SK-N-MC (cell line): ENCODE measurements at regions not wholly inside any gene's neighbourhood (a gene's known extent, or its start where the extent isn't known, plus 50 kb on each side); places are given as distances from the start of the nearest gene placed in this dataset.

Experiments used
- DNase-seq: peaks from one replicate; pipeline ENCODE4 v3.0.0-alpha.2; 2011; ENCODE audit warnings: low read depth, low spot score
- H3K27ac ChIP-seq: fragments of 200-600 bp; sonication (generic); 2 replicates; pipeline ENCODE4 v1.5.1; 2016; ENCODE audit warnings: mixed run types
- H3K36me3 ChIP-seq: fragments of 200-600 bp; sonication (generic); 2 replicates; pipeline ENCODE4 v1.6.1; 2017; ENCODE audit warnings: antibody characterized with exemption, low read length, mixed read lengths; ENCODE audit not compliant: insufficient read depth
- H3K4me3 ChIP-seq: fragments of 200-600 bp; sonication (generic); 2 replicates; pipeline ENCODE4 v1.5.1; 2016
- H3K9ac ChIP-seq: fragments of 200-600 bp; sonication (generic); 2 replicates; pipeline ENCODE4 v1.8.0; 2017; ENCODE audit warnings: mixed run types, mixed read lengths; ENCODE audit not compliant: insufficient read length
- H3K9me3 ChIP-seq: fragments of 200-600 bp; sonication (generic); 2 replicates; pipeline ENCODE4 v1.6.1; 2017; ENCODE audit warnings: low read depth, mild to moderate bottlenecking, antibody characterized with exemption, low read length, moderate library complexity, mixed read lengths
- EZH2 ChIP-seq: fragments of 200-600 bp; sonication (generic); IDR thresholded peaks from one replicate; pipeline ENCODE4 v1.6.1; 2017; ENCODE audit warnings: antibody characterized with exemption
- FOXP2 ChIP-seq: optimal IDR thresholded peaks from 2 replicates; pipeline ENCODE3; 2011; ENCODE audit warnings: mild to moderate bottlenecking, moderate library complexity; ENCODE audit not compliant: insufficient read depth; ENCODE audit errors: extremely low read length, control extremely low read depth
- POLR2AphosphoS5 ChIP-seq: IDR thresholded peaks from 2 replicates; pipeline ENCODE4 v1.6.1; 2012; ENCODE audit warnings: mild to moderate bottlenecking, low read depth, low read length, borderline replicate concordance

DNA sequence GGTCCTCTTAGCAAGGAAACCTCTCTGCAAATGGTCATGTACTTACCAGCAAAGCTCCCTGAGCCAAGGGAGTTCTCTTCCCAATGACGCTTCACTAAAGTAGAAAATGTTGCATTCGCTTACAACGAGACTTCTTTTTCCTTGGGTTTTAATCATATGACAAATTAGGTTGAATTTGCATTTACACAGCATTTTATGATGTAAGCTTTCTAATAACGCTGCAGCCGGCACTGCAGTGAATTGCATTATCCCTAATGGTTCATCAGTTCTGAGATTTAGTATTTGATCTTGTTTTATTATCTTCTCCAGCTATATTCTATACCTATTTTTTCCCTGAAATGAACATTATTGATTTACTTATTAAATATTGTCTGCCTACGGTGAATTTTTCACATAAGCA lies 339.3 kb upstream of the PFKP start:
- Histone ChIP-seq H3K9me3 (no peaks in the 10 kb centered on the region), H3K36me3 (no peaks in the 10 kb centered on the region), H3K27ac (no peak overlapping the region), H3K9ac (no peak overlapping the region), H3K4me3 (no peak overlapping the region)
- DNase-seq, result no peak
- TF ChIP-seq FOXP2, result no peak
- TF ChIP-seq EZH2, result no peak
- TF ChIP-seq POLR2AphosphoS5, result no peak

DNA sequence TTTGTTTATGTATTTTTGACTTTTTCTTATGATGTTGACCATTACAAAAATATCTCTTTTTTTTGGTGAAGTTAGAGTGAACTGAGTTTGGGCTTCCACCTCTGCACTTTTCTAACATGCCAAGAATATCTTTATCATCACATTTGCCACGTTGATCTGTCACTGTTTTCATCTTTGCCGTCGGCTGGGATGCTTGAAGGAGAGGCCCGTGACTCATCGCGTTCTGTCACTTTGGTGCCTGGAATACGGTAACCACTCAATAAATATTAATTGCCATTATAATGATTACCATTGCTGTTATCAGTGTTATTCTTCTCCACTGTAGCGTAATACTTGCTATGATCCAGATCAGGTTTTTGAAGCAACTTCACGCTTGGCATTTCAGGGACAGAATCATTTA lies 350.8 kb upstream of the PFKP start:
- Histone ChIP-seq H3K9me3 (no peaks in the 10 kb centered on the region), H3K36me3 (no peaks in the 10 kb centered on the region), H3K4me3 (no peak overlapping the region), H3K9ac (no peak overlapping the region), H3K27ac (no peak overlapping the region)
- no peak for DNase-seq
- no peak for TF ChIP-seq EZH2

DNA sequence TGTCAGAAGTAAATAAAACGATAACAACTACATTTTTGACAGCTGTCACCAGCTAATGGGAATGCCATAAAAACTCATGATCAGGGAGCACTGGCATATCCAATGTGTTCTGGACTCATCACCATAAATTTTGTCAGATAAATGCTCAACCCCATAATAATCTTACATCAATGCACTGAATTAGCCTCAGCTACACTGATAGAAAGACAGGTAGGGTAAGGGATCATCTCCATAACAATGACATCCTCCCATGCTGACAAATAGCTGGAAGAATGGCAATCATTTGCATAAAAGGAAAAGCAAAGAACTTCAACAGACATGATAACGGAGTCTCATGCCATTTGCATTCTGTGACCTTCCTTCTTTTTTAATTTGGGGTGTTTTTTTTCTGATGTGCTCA lies 352.8 kb upstream of the PFKP start:
- no peak overlapping the region for H3K9ac ChIP-seq
- H3K4me3 ChIP-seq, result no peak overlapping the region
- no peak for TF ChIP-seq POLR2AphosphoS5
- no peak for TF ChIP-seq FOXP2
- no peak for TF ChIP-seq EZH2
- no peaks in the 10 kb centered on the region for H3K9me3 ChIP-seq
- H3K27ac ChIP-seq, result no peak overlapping the region
- no peak for DNase-seq
- no peaks in the 10 kb centered on the region for H3K36me3 ChIP-seq

DNA sequence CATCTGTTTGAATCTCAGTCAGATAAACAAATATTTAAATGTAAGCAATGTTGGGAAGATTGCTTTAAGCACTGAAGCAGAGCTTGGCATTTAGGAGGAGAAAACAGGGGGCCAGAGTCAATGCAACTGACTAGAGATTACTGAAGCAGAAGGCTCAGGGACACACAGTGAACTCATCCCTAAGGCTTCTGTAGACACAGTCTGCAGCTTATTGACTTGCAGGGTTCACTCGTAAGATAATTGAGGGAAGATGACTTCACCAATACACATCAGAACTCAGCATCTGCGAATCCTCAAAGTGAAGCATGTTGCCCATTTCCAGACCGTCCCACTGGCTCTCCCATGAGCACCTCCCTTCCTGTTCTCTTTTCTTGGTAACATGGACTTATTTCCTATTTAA lies 363.4 kb upstream of the PFKP start:
- Histone ChIP-seq H3K36me3 (no peaks in the 10 kb centered on the region), H3K9me3 (no peaks in the 10 kb centered on the region), H3K27ac (no peak overlapping the region), H3K4me3 (no peak overlapping the region), H3K9ac (no peak overlapping the region)
- no peak for TF ChIP-seq POLR2AphosphoS5
- TF ChIP-seq FOXP2, result no peak
- TF ChIP-seq EZH2, result no peak
- DNase-seq, result no peak

DNA sequence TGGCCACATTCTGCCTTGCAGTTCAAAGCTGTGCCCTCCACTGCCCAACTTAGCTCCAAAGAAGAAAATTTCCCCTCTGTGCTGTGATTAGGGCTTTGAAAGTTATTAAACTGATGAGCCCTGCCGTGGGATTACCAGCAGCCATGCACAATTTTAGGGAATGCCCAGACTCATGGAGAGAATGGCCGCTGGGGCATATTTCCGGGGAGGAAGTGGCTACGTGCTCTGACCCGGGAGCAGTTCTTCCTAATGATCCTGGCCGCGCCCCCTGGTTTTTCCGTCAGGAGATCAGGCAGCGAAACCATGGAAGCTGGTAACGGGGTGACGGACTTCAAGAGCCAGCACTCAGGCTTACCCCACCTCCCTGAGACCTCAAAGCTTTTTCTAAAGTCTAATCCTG lies 365.5 kb upstream of the PFKP start:
- H3K9me3 ChIP-seq, result no peaks in the 10 kb centered on the region
- no peaks in the 10 kb centered on the region for H3K36me3 ChIP-seq
- no peak for DNase-seq
- H3K4me3 ChIP-seq, result no peak overlapping the region
- H3K27ac ChIP-seq, result no peak overlapping the region
- no peak for TF ChIP-seq POLR2AphosphoS5
- TF ChIP-seq FOXP2, result no peak
- no peak overlapping the region for H3K9ac ChIP-seq

DNA sequence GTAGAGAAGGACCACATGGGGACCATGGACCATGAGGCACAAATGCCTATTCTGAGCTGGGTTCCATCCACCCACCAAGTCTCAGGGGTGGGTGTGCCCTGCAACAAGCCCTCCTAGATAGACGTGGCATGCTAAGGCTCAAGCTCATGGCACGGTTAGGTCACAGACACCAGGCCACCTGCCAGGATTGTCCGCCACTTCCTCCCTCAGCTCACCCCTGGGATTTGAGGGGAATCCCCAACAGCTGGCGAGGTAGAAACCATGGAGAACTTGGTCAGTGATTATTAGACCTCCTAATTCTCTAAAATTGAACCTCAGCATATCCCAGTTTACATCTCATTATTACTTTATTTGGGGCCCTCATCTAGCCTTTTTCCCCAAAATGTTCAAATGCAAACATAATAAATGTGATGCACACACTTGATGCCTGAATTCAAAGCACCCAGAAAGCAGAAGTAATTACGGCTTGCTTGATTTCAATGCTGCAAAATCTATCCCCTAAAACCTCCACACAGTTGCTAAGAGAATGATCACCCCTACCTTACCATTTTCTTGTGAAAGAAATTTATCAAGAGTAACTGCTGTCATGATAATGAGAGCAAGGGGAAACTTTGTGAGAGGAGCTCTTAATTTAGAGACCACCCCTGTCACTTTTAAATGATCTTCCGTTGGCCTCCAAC lies 366.6 kb upstream of the PFKP start:
- DNase-seq, result no peak
- no peak overlapping the region for H3K4me3 ChIP-seq
- TF ChIP-seq FOXP2, result no peak
- no peak for TF ChIP-seq POLR2AphosphoS5
- TF ChIP-seq EZH2, result no peak

DNA sequence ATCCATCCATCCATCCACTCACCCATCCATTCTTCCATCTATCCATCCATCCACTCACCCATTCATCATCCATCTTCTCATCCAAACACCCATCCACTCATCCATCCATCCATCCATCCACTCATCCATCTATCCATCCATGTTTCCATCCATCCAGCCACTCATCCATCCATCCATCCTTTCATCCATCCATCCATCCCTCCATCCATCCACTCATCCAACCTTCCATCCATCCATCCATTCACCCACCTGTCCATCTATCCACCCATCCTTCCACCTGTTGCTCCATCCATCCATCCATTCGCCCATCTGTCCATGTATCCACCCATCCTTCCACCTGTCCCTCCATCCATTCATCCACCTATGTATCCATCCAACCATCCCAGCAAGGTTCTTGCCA lies 378.4 kb upstream of the PFKP start:
- TF ChIP-seq EZH2 (no peak), POLR2AphosphoS5 (no peak), FOXP2 (no peak)
- DNase-seq, result no peak
- H3K9ac ChIP-seq, result no peak overlapping the region

More for the DNA sequence above, 366.6 kb upstream of the PFKP start:
- Histone ChIP-seq H3K36me3 (no peaks in the 10 kb centered on the region), H3K9me3 (no peaks in the 10 kb centered on the region), H3K9ac (no peak overlapping the region), H3K27ac (no peak overlapping the region)

DNA sequence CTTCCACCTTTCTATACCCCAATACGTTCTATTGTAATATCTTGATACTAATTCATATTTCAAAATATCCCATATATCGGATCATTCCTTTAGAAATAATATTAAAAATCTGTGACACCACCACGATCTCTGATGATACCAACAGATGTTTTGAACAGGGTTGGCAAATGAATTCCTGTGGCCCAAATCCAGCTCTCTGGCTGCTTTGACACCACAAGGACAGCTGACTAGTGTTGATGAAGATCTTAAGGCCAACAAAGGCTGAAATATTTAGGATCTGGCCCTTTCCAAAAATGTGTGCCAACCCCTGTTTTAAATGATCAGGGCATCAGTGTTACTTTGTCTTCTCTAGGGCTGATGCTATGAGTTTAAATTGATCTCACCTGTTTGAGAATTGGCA lies 380.7 kb upstream of the PFKP start:
- Histone ChIP-seq H3K9me3 (no peaks in the 10 kb centered on the region), H3K36me3 (no peaks in the 10 kb centered on the region), H3K4me3 (no peak overlapping the region), H3K9ac (no peak overlapping the region), H3K27ac (no peak overlapping the region)
- DNase-seq, result no peak
- no peak for TF ChIP-seq POLR2AphosphoS5
- no peak for TF ChIP-seq EZH2
- no peak for TF ChIP-seq FOXP2

More for the DNA sequence above, 378.4 kb upstream of the PFKP start:
- no peaks in the 10 kb centered on the region for H3K36me3 ChIP-seq
- no peaks in the 10 kb centered on the region for H3K9me3 ChIP-seq
- H3K27ac ChIP-seq, result no peak overlapping the region
- H3K4me3 ChIP-seq, result no peak overlapping the region

DNA sequence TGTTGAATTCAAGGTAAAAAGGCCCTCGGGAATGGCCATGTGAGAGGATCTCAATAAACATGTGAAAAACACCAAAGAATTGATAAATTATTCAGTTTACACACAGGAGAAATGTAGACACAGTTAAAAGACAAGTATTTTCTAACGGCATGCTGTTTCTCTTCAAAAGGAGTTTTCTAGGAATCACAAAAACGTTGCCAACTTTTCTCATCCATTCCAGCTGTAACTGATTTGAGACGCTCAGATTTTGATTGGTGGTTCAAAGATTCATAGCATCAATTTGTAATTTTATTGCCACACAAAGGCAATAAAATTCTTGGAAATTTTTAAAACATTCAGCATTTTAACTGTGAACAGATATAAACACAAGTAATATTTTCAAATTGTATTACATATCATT lies 384.9 kb upstream of the PFKP start:
- H3K36me3 ChIP-seq, result no peaks in the 10 kb centered on the region
- DNase-seq, result no peak
- no peaks in the 10 kb centered on the region for H3K9me3 ChIP-seq
- TF ChIP-seq FOXP2 (no peak), POLR2AphosphoS5 (no peak), EZH2 (no peak)
- no peak overlapping the region for H3K9ac ChIP-seq
- no peak overlapping the region for H3K27ac ChIP-seq
- peak overlapping the region; percentile 28; the same call in 1 of the 2 replicates for H3K4me3 ChIP-seq
